Left cardiac atrium (tissue), 4 donors: ENCODE measurements at regions not wholly inside any gene's neighbourhood (a gene's known extent, or its start where the extent isn't known, plus 50 kb on each side); places are given as distances from the start of the nearest gene placed in this dataset.

ENCODE experiments used
- ATAC-seq, 2 donors: fragments of 200-7000 bp; cut with Tn5 transposase; one replicate each; pipeline ENCODE4 v1.9.1; 2020; ENCODE audit warnings: mild to moderate bottlenecking in 2 of 2, moderate library complexity in 2 of 2
- DNase-seq: peaks from one replicate; pipeline ENCODE4 v3.0.0-alpha.2; 2020
- intact Hi-C, 2 donors: fragments of 100-400 bp; cut with DNase I; formaldehyde crosslinking; loops; one replicate each; pipeline versions ENCODE4 v1.14.1 to v1.15.1; 2022 to 2023
- donor health status: DM: no; HTN: yes; CAD: no.
- donor health status: DM: no; HTN: yes; CAD: no; lungs with severe emphysema.
- donor health status: DM: yes; HTN: yes; CAD: no.
- donor health status: Dilated cardiomyopathy.

- ATAC-seq (no peak), DNase-seq (no peak)
- intact Hi-C loops = no loop called here
Measured at GRCh38 chr17:74146196-74146595, 57.3 kb upstream of the RPL38 start.

GRCh38 chr17:74147056-74147835, 56.2 kb upstream of the RPL38 start:
- DNase-seq (no peak), ATAC-seq (no peak)
- intact Hi-C loops = no loop called here

GRCh38 chr17:74147966-74148365, 55.5 kb upstream of the RPL38 start:
- ATAC-seq (no peak), DNase-seq (no peak)
- intact Hi-C loops = no loop called here

- DNase-seq = no peak
- ATAC-seq = no peak
- intact Hi-C loops = no loop called here
Measured at GRCh38 chr17:74148446-74148845, 55.0 kb upstream of the RPL38 start.

GRCh38 chr17:74148901-74149596, 54.4 kb upstream of the RPL38 start:
- intact Hi-C loops = no loop called here
- no peak for DNase-seq

GRCh38 chr17:74149597-74150427, 53.7 kb upstream of the RPL38 start:
- DNase-seq (no peak), ATAC-seq (no peak)
- intact Hi-C loops = no loop called here

More at GRCh38 chr17:74148901-74149596, 54.4 kb upstream of the RPL38 start:
- no peak for ATAC-seq

GRCh38 chr17:74150428-74151025, 53.0 kb upstream of the RPL38 start:
- ATAC-seq (no peak), DNase-seq (no peak)
- intact Hi-C loops = no loop called here

GRCh38 chr17:74151551-74152315, 51.7 kb upstream of the RPL38 start:
- intact Hi-C loops = no loop called here
- ATAC-seq (no peak), DNase-seq (no peak)

GRCh38 chr17:74152591-74153455, 50.7 kb upstream of the RPL38 start:
- DNase-seq (no peak), ATAC-seq (peak in 1 of 2 donors; percentile 75)

GRCh38 chr17:74153456-74153810, 50.0 kb upstream of the RPL38 start:
- intact Hi-C loops = no loop called here
- DNase-seq (no peak), ATAC-seq (no peak)

More at GRCh38 chr17:74152591-74153455, 50.7 kb upstream of the RPL38 start:
- intact Hi-C loops = no loop called here
